ENCODE measurements at regions not wholly inside any gene's neighbourhood (a gene's known extent, or its start where the extent isn't known, plus 50 kb on each side); places are given as distances from the start of the nearest gene placed in this dataset.

DNA sequence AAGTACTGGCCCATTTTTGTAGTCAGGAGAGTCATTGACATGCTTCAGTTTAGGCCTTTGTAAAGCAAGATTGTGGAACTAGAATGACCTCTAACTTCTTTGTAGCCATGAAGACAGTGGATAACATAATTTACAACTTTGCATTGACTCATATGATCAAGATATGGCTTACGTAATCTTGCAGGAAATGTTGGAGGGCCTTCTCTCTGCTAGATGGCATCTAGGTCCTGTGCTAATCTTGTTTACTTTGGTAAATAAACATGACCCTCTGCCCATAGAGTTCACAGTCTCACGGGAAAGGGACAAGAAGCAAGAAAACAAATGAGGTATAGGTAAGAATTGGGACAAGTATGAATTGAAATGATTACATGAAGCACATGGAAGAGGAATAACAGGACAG is 355.2 kb upstream of the ARID1B start:
- TF ChIP-seq ESRRG (CRISPR knock-in tag; IDR thresholded peaks at IDR 0.05): no peak
- TF ChIP-seq ZFP30 (CRISPR knock-in tag; IDR thresholded peaks at IDR 0.05): no peak
- TF ChIP-seq, protein P1, sequence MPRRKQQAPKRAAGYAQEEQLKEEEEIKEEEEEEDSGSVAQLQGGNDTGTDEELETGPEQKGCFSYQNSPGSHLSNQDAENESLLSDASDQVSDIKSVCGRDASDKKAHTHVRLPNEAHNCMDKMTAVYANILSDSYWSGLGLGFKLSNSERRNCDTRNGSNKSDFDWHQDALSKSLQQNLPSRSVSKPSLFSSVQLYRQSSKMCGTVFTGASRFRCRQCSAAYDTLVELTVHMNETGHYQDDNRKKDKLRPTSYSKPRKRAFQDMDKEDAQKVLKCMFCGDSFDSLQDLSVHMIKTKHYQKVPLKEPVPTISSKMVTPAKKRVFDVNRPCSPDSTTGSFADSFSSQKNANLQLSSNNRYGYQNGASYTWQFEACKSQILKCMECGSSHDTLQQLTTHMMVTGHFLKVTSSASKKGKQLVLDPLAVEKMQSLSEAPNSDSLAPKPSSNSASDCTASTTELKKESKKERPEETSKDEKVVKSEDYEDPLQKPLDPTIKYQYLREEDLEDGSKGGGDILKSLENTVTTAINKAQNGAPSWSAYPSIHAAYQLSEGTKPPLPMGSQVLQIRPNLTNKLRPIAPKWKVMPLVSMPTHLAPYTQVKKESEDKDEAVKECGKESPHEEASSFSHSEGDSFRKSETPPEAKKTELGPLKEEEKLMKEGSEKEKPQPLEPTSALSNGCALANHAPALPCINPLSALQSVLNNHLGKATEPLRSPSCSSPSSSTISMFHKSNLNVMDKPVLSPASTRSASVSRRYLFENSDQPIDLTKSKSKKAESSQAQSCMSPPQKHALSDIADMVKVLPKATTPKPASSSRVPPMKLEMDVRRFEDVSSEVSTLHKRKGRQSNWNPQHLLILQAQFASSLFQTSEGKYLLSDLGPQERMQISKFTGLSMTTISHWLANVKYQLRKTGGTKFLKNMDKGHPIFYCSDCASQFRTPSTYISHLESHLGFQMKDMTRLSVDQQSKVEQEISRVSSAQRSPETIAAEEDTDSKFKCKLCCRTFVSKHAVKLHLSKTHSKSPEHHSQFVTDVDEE (CRISPR knock-in tag; IDR thresholded peaks at IDR 0.05): no peak
